Panc1 (cell line): ENCODE measurements at regions not wholly inside any gene's neighbourhood (a gene's known extent, or its start where the extent isn't known, plus 50 kb on each side); places are given as distances from the start of the nearest gene placed in this dataset.

ENCODE experiments used
- ATAC-seq: fragments of 200-7000 bp; cut with Tn5 transposase; 2 replicates; pipeline ENCODE4 v1.9.1; 2020; ENCODE audit warnings: mild to moderate bottlenecking, moderate library complexity
- BruUV-seq: library from RNA; stranded (reverse); fragments of 400-500 nt; replicated peaks from 2 replicates; lab custom pipeline; 2021; lab: Mats Ljungman, UMichigan
- CTCF ChIA-PET: fragments of 300-600 bp; sonication (Branson Sonifier 250); formaldehyde crosslinking; loops from one replicate; lab custom pipeline; 2022; ENCODE audit warnings: antibody characterized with exemption; lab: Charles Lee
- POLR2A ChIA-PET: fragments of 300-600 bp; sonication (Branson Sonifier 250); formaldehyde crosslinking; loops from one replicate; lab custom pipeline; 2022; ENCODE audit warnings: antibody characterized with exemption; lab: Charles Lee
- DNase-seq: peaks from one replicate; pipeline ENCODE4 v3.0.0-alpha.2; 2010; ENCODE audit warnings: low read depth, low spot score
- H3K27ac ChIP-seq: 2 replicates; pipeline ENCODE4 v1.5.1; 2011; ENCODE audit warnings: mild to moderate bottlenecking, low read length, inconsistent platforms
- H3K27me3 ChIP-seq: fragments of 200-500 bp; sonication (Bioruptor generic); 2 replicates; pipeline ENCODE4 v1.6.0; 2014; ENCODE audit warnings: low read length, inconsistent platforms; ENCODE audit not compliant: control insufficient read depth, insufficient read depth
- H3K36me3 ChIP-seq: fragments of 200-500 bp; sonication (Bioruptor generic); 2 replicates; pipeline ENCODE4 v1.5.1; 2014; ENCODE audit warnings: inconsistent platforms, mild to moderate bottlenecking, low read length, moderate library complexity; ENCODE audit not compliant: control insufficient read depth, insufficient read depth
- H3K4me1 ChIP-seq: 2 replicates; pipeline ENCODE4 v1.5.1; 2011; ENCODE audit warnings: inconsistent platforms, mild to moderate bottlenecking, low read length, moderate library complexity; ENCODE audit not compliant: control insufficient read depth, insufficient read depth
- H3K4me3 ChIP-seq, 2 experiments: 2 replicates each; pipeline ENCODE4 v1.5.1; 2011 to 2012; ENCODE audit warnings: low read depth in 2 of 2, low read length in 2 of 2, mild to moderate bottlenecking in 2 of 2, inconsistent platforms in 1 of 2, moderate library complexity in 1 of 2
- H3K9me3 ChIP-seq: fragments of 200-500 bp; sonication (Bioruptor generic); 2 replicates; pipeline ENCODE4 v1.5.1; 2014; ENCODE audit warnings: low read depth, mild to moderate bottlenecking, inconsistent platforms, low read length, moderate library complexity; ENCODE audit not compliant: control insufficient read depth, insufficient read depth
- CTCF ChIP-seq: fragments of 450-650 bp; IDR thresholded peaks from 2 replicates; pipeline ENCODE4 v1.5.1; 2017; ENCODE audit warnings: mild to moderate bottlenecking
- POLR2AphosphoS5 ChIP-seq: IDR thresholded peaks from 2 replicates; pipeline ENCODE4 v1.6.1; 2012; ENCODE audit warnings: mild to moderate bottlenecking, low read depth, low read length, moderate library complexity
- REST ChIP-seq, 2 experiments: IDR thresholded peaks; 2 replicates each; pipeline ENCODE4 v1.6.1; 2011 to 2012; ENCODE audit warnings: low read depth in 2 of 2, control low read depth in 1 of 2, low read length in 1 of 2, mild to moderate bottlenecking in 1 of 2, moderate library complexity in 1 of 2; ENCODE audit not compliant: insufficient read depth in 1 of 2
- SIN3A ChIP-seq: IDR thresholded peaks from 2 replicates; pipeline ENCODE4 v1.6.1; 2012; ENCODE audit warnings: low read depth, mild to moderate bottlenecking, low read length, moderate library complexity, borderline replicate concordance; ENCODE audit not compliant: insufficient read depth
- TCF7L2 ChIP-seq: IDR thresholded peaks from 2 replicates; pipeline ENCODE4 v1.6.1; 2011; ENCODE audit warnings: mild to moderate bottlenecking, low read depth, low read length, inconsistent platforms
- in situ Hi-C: cut with HindIII; loops from 2 replicates; pipeline ENCODE4 v1.10.0; 2016; ENCODE audit warnings: low sequenced_read_pairs, low pct_unique_long_range_greater_than_20kb
- intact Hi-C: fragments of 100-400 bp; cut with micrococcal nuclease; formaldehyde crosslinking; loops from one replicate; pipeline ENCODE4 v1.10.0; 2022; ENCODE audit not compliant: unreplicated experiment

- Histone ChIP-seq H3K9me3 (no peaks in the 10 kb centered on the region), H3K36me3 (no peaks in the 10 kb centered on the region), H3K27ac (no peak overlapping the region), H3K4me3 (no peak overlapping the region), H3K4me1 (peaks cover 4% of the 10 kb centered on the region), H3K27me3 (no peaks in the 10 kb centered on the region)
- no peak for DNase-seq
- no TSS peak for BruUV-seq
- ChIA-PET CTCF (no interaction called here), POLR2A (no interaction called here)
- intact Hi-C loops (loop anchor here (10.0 kb wide), 2 partner anchors 88 to 158 kb away; no protein-coding TSS in a partner anchor), in situ Hi-C loops (no loop called here)
- TF ChIP-seq SIN3A (no peak), TCF7L2 (no peak)
- ATAC-seq = no peak
These were observed 164.6 kb upstream of the BCOR start for GRCh38 chrX:40262157-40263013.

- POLR2A ChIA-PET = no interaction called here
- peaks cover 4% of the 10 kb centered on the region for H3K4me1 ChIP-seq
- intact Hi-C loops (loop anchor here (10.0 kb wide), 2 partner anchors 87 to 157 kb away; no protein-coding TSS in a partner anchor), in situ Hi-C loops (no loop called here)
- H3K4me3 ChIP-seq = no peak overlapping the region
- no peak for DNase-seq
- no peaks in the 10 kb centered on the region for H3K27me3 ChIP-seq
- CTCF ChIA-PET = no interaction called here
- no peak for TF ChIP-seq POLR2AphosphoS5
- no peak for TF ChIP-seq TCF7L2
- TF ChIP-seq REST (IDR thresholded peaks at IDR 0.05; ENCODE audit: insufficient read depth in 1 of 2, low read depth in 2 of 2, low read length in 1 of 2) = no peak
- no peak for TF ChIP-seq SIN3A
- TF ChIP-seq CTCF = no peak
- H3K36me3 ChIP-seq = no peaks in the 10 kb centered on the region
- no TSS peak for BruUV-seq
- no peaks in the 10 kb centered on the region for H3K9me3 ChIP-seq
- H3K27ac ChIP-seq = no peak overlapping the region
- ATAC-seq = no peak
These were observed 164.0 kb upstream of the BCOR start for GRCh38 chrX:40261833-40262156.

- no TSS peak for BruUV-seq
- in situ Hi-C loops (no loop called here), intact Hi-C loops (loop anchor here (10.0 kb wide), 2 partner anchors 85 to 155 kb away; no protein-coding TSS in a partner anchor)
- Histone ChIP-seq H3K27ac (no peak overlapping the region), H3K4me1 (no peaks in the 10 kb centered on the region), H3K4me3 (no peak overlapping the region), H3K9me3 (no peaks in the 10 kb centered on the region), H3K27me3 (no peaks in the 10 kb centered on the region), H3K36me3 (no peaks in the 10 kb centered on the region)
- POLR2A ChIA-PET = no interaction called here
- DNase-seq = no peak
- TF ChIP-seq TCF7L2 (no peak), POLR2AphosphoS5 (no peak), REST (IDR thresholded peaks at IDR 0.05; ENCODE audit: insufficient read depth in 1 of 2, low read depth in 2 of 2, low read length in 1 of 2) (no peak), SIN3A (no peak)
- no peak for ATAC-seq
- CTCF ChIA-PET = no interaction called here
These were observed 162.5 kb upstream of the BCOR start for GRCh38 chrX:40260146-40260747.
